ENCODE measurements at regions not wholly inside any gene's neighbourhood (a gene's known extent, or its start where the extent isn't known, plus 50 kb on each side); places are given as distances from the start of the nearest gene placed in this dataset.

- Histone ChIP-seq H3K9ac (ENCODE audit: low read length) (no peak overlapping the region), H3K4me1 (ENCODE audit: insufficient read depth, low read length) (no peaks in the 10 kb centered on the region), H3K4me3 (ENCODE audit: low read depth in 1 of 2, low read length in 2 of 2) (no peak overlapping the region), H3K27me3 (ENCODE audit: control insufficient read depth in 1 of 2, insufficient read depth in 2 of 2, low read length in 2 of 2) (peaks cover 0 to 5% of the 10 kb centered on the region in 2 donors), H3K9me3 (ENCODE audit: low read length) (no peaks in the 10 kb centered on the region), H3K36me3 (ENCODE audit: insufficient read depth, low read length) (no peaks in the 10 kb centered on the region), H3K27ac (ENCODE audit: low read depth, low read length) (no peak overlapping the region)
Observed at GRCh38 chr12:131367983-131368667, 342.8 kb upstream of the SFSWAP start.

- Histone ChIP-seq H3K36me3 (ENCODE audit: insufficient read depth, low read length) (no peaks in the 10 kb centered on the region), H3K4me1 (ENCODE audit: insufficient read depth, low read length) (no peaks in the 10 kb centered on the region), H3K9me3 (ENCODE audit: low read length) (no peaks in the 10 kb centered on the region), H3K9ac (ENCODE audit: low read length) (no peak overlapping the region), H3K4me3 (ENCODE audit: low read depth in 1 of 2, low read length in 2 of 2) (no peak overlapping the region), H3K27ac (ENCODE audit: low read depth, low read length) (no peak overlapping the region), H3K27me3 (ENCODE audit: control insufficient read depth in 1 of 2, insufficient read depth in 2 of 2, low read length in 2 of 2) (peaks cover 0 to 5% of the 10 kb centered on the region in 2 donors)
Observed at GRCh38 chr12:131368668-131369071, 342.2 kb upstream of the SFSWAP start.

DNA sequence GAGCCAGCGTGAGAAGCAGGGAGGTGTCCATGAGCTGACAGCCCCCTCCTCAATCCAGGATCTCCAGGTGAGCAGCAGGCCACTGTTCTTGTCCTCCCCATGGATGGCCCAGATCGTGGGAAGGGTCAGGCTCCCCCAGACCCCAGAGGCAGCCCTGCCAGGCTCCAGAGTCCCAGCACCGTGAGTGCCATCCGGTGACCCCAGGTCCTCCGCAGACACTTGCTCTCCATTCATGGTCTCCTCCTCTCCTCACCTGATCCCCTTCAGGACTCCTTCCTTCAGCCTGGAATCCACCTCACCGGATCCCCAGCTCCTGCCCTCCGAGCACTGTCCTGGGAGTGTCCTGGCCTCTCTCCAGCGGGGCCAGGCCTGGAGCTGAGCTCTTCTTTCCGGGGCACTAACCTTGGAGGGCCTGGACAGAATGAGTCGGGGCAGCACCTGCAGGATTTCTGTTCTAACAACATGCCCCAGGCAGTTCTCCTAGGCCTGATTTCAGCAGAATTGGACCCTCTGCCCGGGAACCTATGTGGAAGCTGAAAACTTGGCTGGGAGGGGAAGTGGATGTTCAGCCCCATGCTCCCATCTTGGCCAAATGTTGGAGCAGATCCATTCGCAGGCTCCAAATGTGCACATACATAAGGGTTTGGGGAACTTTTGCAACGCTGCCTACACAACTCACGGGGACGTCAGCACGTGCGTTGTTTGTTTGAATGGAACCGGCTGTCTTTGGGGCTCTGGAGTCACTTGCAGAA is 341.6 kb upstream of the SFSWAP start:
- H3K4me3 ChIP-seq (ENCODE audit: low read depth in 1 of 2, low read length in 2 of 2), result no peak overlapping the region
- no peak overlapping the region for H3K27ac ChIP-seq (ENCODE audit: low read depth, low read length)
- peaks cover 0 to 5% of the 10 kb centered on the region in 2 donors for H3K27me3 ChIP-seq (ENCODE audit: control insufficient read depth in 1 of 2, insufficient read depth in 2 of 2, low read length in 2 of 2)
- H3K36me3 ChIP-seq (ENCODE audit: insufficient read depth, low read length), result no peaks in the 10 kb centered on the region
- H3K9me3 ChIP-seq (ENCODE audit: low read length), result no peaks in the 10 kb centered on the region
- no peak overlapping the region for H3K9ac ChIP-seq (ENCODE audit: low read length)
- H3K4me1 ChIP-seq (ENCODE audit: insufficient read depth, low read length), result no peaks in the 10 kb centered on the region

DNA sequence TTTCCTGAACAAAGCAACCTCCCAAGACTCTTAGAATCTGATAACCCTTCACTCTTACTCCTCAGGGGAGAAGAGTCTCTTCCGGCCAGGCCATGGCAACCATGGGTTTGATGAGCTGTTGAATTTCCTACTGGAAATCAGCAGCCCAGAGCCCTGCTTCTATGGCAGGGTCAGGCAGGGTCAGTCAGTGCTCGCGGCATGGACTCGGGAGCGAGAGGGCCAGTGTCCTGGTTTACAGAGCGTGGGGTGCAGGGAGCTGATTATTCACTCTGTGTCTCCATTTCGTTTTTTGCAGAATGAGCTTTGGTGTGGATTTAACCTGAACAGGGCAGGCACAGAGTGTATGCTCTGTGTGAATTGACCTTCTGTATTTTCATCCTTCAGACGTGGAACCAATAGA is 340.6 kb upstream of the SFSWAP start:
- Histone ChIP-seq H3K27me3 (ENCODE audit: control insufficient read depth in 1 of 2, insufficient read depth in 2 of 2, low read length in 2 of 2) (peaks cover 0 to 5% of the 10 kb centered on the region in 2 donors), H3K9ac (ENCODE audit: low read length) (no peak overlapping the region), H3K36me3 (ENCODE audit: insufficient read depth, low read length) (no peaks in the 10 kb centered on the region), H3K4me3 (ENCODE audit: low read depth in 1 of 2, low read length in 2 of 2) (no peak overlapping the region), H3K4me1 (ENCODE audit: insufficient read depth, low read length) (no peaks in the 10 kb centered on the region), H3K9me3 (ENCODE audit: low read length) (no peaks in the 10 kb centered on the region), H3K27ac (ENCODE audit: low read depth, low read length) (no peak overlapping the region)

GRCh38 chr12:131370791-131371347 is 340.0 kb upstream of the SFSWAP start:
- Histone ChIP-seq H3K9ac (ENCODE audit: low read length) (no peak overlapping the region), H3K36me3 (ENCODE audit: insufficient read depth, low read length) (no peaks in the 10 kb centered on the region), H3K9me3 (ENCODE audit: low read length) (no peaks in the 10 kb centered on the region), H3K27me3 (ENCODE audit: control insufficient read depth in 1 of 2, insufficient read depth in 2 of 2, low read length in 2 of 2) (peaks cover 0 to 3% of the 10 kb centered on the region in 2 donors), H3K4me3 (ENCODE audit: low read depth in 1 of 2, low read length in 2 of 2) (no peak overlapping the region), H3K27ac (ENCODE audit: low read depth, low read length) (no peak overlapping the region), H3K4me1 (ENCODE audit: insufficient read depth, low read length) (no peaks in the 10 kb centered on the region)

- Histone ChIP-seq H3K9ac (ENCODE audit: low read length) (no peak overlapping the region), H3K4me1 (ENCODE audit: insufficient read depth, low read length) (no peaks in the 10 kb centered on the region), H3K4me3 (ENCODE audit: low read depth in 1 of 2, low read length in 2 of 2) (no peak overlapping the region), H3K27ac (ENCODE audit: low read depth, low read length) (no peak overlapping the region), H3K27me3 (ENCODE audit: control insufficient read depth in 1 of 2, insufficient read depth in 2 of 2, low read length in 2 of 2) (no peaks in the 10 kb centered on the region), H3K36me3 (ENCODE audit: insufficient read depth, low read length) (no peaks in the 10 kb centered on the region), H3K9me3 (ENCODE audit: low read length) (no peaks in the 10 kb centered on the region)
Observed at GRCh38 chr12:131371401-131372170, 339.3 kb upstream of the SFSWAP start.

GRCh38 chr12:131372171-131372475 is 338.8 kb upstream of the SFSWAP start:
- Histone ChIP-seq H3K36me3 (ENCODE audit: insufficient read depth, low read length) (no peaks in the 10 kb centered on the region), H3K4me1 (ENCODE audit: insufficient read depth, low read length) (no peaks in the 10 kb centered on the region), H3K9me3 (ENCODE audit: low read length) (no peaks in the 10 kb centered on the region), H3K4me3 (ENCODE audit: low read depth in 1 of 2, low read length in 2 of 2) (no peak overlapping the region), H3K27ac (ENCODE audit: low read depth, low read length) (no peak overlapping the region), H3K27me3 (ENCODE audit: control insufficient read depth in 1 of 2, insufficient read depth in 2 of 2, low read length in 2 of 2) (no peaks in the 10 kb centered on the region), H3K9ac (ENCODE audit: low read length) (no peak overlapping the region)

DNA sequence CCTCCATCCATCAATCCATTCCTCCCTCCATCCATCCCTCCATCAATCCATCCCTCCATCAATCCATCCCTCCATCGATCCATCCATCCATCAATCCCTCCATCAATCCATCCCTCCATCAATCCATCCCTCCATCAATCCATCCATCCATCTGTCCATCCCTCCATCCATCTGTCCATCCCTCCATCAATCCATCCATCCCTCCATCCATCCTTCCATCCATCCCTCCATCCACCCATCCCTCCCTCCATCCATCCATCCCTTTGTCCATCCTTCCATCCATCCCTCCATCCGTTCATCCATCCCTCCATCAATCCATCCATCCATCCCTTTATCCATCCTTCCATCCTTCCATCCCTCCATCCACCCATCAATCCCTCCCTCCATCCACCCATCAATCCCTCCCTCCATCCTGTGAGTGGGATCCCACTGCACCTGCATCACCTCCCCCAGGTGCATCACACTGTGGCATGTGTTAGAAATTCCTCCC is 338.1 kb upstream of the SFSWAP start:
- Histone ChIP-seq H3K4me1 (ENCODE audit: insufficient read depth, low read length) (no peaks in the 10 kb centered on the region), H3K27ac (ENCODE audit: low read depth, low read length) (no peak overlapping the region), H3K9me3 (ENCODE audit: low read length) (no peaks in the 10 kb centered on the region), H3K4me3 (ENCODE audit: low read depth in 1 of 2, low read length in 2 of 2) (no peak overlapping the region), H3K27me3 (ENCODE audit: control insufficient read depth in 1 of 2, insufficient read depth in 2 of 2, low read length in 2 of 2) (no peaks in the 10 kb centered on the region), H3K9ac (ENCODE audit: low read length) (no peak overlapping the region), H3K36me3 (ENCODE audit: insufficient read depth, low read length) (no peaks in the 10 kb centered on the region)

GRCh38 chr12:131375261-131375971 is 335.5 kb upstream of the SFSWAP start:
- no peak overlapping the region for H3K4me3 ChIP-seq (ENCODE audit: low read depth in 1 of 2, low read length in 2 of 2)
- no peaks in the 10 kb centered on the region for H3K9me3 ChIP-seq (ENCODE audit: low read length)
- H3K4me1 ChIP-seq (ENCODE audit: insufficient read depth, low read length), result no peaks in the 10 kb centered on the region
- H3K27ac ChIP-seq (ENCODE audit: low read depth, low read length), result no peak overlapping the region
- no peaks in the 10 kb centered on the region for H3K36me3 ChIP-seq (ENCODE audit: insufficient read depth, low read length)
- H3K9ac ChIP-seq (ENCODE audit: low read length), result no peak overlapping the region
- H3K27me3 ChIP-seq (ENCODE audit: control insufficient read depth in 1 of 2, insufficient read depth in 2 of 2, low read length in 2 of 2), result no peaks in the 10 kb centered on the region

DNA sequence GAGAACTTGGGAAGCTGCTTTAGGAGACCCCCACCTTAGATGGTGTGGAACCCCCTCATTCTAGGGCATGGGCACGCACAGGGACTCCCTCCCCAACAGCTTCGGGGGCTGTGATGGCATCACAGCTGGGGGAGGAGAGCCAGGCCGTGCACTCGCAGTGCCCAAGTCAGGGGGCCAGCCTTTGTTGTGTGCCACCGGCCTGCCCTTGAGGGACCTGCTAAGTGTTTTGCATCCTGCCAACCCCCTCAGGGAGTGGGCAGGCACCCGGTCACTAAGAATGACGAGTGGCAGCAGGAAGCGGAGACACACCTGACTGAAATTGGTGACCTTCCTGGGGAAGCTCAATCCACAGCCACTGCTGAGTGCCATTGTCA is 334.9 kb upstream of the SFSWAP start:
- peaks cover 0 to 3% of the 10 kb centered on the region in 2 donors for H3K27me3 ChIP-seq (ENCODE audit: control insufficient read depth in 1 of 2, insufficient read depth in 2 of 2, low read length in 2 of 2)
- no peak overlapping the region for H3K4me3 ChIP-seq (ENCODE audit: low read depth in 1 of 2, low read length in 2 of 2)
- H3K9ac ChIP-seq (ENCODE audit: low read length), result no peak overlapping the region
- no peaks in the 10 kb centered on the region for H3K4me1 ChIP-seq (ENCODE audit: insufficient read depth, low read length)
- no peaks in the 10 kb centered on the region for H3K9me3 ChIP-seq (ENCODE audit: low read length)
- H3K27ac ChIP-seq (ENCODE audit: low read depth, low read length), result no peak overlapping the region
- H3K36me3 ChIP-seq (ENCODE audit: insufficient read depth, low read length), result no peaks in the 10 kb centered on the region

Measured in muscle layer of colon (tissue), 2 donors.